OCI-M1 (cell line): ENCODE measurements at regions not wholly inside any gene's neighbourhood (a gene's known extent, or its start where the extent isn't known, plus 50 kb on each side); places are given as distances from the start of the nearest gene placed in this dataset.

Source experiments
- DNase-seq: peaks from one replicate; lab custom pipeline; 2025; lab: John Stamatoyannopoulos, UW

DNA sequence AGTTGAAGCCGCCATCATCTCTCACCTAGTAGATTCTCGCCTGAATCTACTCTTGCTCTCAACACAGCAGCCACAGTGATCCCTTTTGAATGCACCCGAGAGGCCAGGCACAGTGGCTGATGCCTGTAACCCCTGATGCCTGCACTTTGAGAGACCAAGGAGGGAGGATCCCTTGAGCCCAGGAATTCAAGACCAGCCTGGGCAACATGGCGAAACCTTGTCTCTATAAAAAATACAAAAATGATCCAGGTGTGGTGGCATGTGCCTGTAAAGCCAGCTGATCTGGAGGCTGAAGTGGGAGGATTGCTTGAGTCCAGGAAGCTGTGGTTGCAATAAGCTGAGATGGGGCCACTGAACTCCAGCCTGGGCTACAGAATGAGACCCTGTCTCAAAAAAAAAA lies 60.3 kb upstream of the EML4 start:
- DNase-seq = no peak

DNA sequence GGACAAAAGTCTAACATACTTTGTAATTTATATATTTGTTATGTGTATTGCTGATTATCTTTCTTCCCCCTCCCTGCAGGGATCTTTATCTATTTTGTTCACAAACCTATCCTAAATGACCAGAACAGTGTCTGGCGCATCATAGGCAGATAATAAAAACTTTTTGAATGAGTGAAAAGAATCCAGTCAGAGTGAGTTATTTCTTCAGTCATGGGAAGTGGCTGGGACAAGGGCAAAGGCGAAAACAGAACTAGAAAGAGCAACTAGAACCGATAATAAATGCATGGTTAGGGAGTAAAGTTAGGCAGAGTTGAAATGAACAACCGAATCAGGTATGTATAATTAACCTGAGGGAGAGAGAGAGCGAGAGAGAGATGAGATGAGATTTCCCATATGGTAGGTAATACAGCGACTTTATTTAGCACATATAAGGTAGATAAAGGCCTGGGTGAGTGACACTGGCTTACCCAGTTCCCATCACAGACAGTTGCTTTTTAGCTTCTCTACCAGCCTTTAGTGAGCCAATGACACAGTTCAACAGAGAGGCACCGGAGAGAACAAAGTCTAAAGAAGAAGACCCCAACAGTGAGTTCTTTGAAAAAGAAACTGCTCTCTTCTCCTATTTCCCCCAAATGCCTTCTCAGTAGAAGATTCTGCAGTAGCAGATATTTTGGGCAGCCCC lies 59.1 kb upstream of the EML4 start:
- no peak for DNase-seq

DNA sequence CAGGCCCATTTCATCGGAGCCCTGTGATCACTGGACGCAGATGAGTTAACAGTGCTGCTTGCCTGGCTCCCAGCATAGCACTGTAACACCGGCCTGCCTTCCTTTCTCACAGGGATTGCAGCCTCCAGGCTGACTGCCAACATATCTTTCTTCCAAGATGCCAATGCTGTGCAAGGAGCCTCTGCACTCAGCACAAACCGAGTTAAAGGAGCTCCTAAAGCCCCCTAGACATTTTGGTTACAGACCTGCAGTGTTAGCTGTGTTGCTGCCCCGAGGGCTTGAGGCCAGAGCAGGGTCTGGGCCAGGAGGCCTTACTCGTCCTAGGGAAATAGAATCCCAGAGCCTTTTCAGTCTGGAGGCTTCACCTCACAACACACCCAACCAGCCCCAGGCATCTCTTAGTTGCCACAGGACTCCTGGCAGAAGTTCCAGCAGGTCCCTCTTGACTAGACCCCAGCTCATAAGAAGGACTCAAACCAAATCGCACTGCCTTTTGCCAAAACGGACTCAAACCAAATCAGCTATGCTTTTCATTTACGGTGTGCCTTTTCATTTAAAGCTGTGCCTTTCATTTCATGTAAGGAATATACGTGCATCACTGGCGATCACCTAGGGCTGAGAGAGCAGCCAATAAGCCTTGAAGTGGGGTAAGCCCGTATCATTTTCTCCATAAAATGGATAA lies 58.4 kb upstream of the EML4 start:
- DNase-seq = no peak

DNA sequence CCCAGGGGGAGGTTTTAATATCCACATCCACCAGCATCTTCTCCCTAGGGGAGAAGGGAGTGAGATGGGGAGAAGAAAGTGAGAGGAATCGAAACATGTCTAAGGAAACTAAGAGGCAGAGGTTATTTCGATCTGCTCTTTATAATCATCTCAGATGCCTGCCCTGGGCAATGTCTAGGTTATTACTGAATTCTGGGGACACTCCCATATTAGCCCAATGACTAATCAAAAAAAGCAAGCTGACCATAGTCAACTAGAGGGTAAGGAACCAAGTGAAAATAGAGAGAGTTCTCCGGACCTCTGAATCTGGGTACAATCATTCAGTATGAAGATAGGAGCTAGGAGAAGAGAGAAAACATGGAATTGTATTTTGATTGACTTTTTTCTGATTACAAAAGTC lies 56.7 kb upstream of the EML4 start:
- no peak for DNase-seq

DNA sequence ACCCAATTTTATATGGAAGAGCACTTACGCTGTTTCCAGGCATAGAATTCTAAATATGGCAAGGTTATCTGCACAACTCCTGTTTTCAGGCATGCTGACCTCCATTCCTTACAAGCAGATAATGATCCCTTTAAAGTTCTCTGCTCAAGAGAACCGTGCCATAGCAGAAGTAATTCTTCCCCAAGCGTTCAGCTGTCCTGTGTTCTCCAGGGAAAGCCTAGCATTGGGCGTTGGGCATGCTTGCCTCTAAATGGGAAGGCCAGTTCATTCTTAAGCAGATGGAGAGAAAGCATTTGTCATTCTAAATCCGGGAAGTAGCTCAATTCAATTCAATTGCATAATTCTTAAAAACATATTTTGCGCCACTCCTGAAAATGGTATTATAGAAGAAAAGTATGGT lies 55.7 kb upstream of the EML4 start:
- no peak for DNase-seq

DNA sequence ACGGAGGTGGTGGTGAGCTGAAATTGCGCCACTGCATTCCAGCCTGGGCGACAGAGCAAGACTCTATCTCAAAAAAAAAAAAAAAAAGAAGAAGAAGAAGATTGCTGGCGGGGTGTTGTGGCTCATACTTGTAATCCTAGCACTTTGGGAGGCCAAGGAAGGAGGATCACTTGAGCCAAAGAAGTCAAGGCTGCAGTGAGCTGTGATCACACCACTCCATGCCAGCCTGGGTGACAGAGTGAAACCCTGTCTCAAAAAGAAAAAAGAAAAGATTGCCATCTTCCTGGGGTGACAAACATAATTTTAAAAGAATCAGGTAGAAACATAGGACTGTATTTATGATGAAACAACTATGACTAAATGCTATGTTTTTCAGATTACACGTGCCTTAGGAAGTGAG lies 55.1 kb upstream of the EML4 start:
- no peak for DNase-seq

DNA sequence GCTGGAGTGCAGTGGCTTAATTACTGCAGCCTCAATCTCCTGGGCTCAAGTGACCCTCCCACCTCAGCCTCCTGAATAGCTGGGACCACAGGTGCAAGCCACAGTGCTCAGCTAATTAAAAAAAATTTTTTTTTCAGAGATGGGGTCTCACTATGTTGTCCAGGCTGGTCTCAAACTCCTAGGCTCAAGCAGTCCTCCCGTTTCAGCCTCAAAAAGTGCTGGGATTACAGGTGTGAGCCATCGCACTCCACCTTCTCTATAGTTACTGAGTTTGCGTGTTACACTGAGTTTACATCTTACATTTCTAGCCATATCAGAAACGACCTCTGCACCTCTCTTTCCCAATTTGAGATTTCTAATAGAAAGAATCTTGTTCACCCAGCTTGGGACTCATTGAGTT lies 53.6 kb upstream of the EML4 start:
- DNase-seq = no peak

DNA sequence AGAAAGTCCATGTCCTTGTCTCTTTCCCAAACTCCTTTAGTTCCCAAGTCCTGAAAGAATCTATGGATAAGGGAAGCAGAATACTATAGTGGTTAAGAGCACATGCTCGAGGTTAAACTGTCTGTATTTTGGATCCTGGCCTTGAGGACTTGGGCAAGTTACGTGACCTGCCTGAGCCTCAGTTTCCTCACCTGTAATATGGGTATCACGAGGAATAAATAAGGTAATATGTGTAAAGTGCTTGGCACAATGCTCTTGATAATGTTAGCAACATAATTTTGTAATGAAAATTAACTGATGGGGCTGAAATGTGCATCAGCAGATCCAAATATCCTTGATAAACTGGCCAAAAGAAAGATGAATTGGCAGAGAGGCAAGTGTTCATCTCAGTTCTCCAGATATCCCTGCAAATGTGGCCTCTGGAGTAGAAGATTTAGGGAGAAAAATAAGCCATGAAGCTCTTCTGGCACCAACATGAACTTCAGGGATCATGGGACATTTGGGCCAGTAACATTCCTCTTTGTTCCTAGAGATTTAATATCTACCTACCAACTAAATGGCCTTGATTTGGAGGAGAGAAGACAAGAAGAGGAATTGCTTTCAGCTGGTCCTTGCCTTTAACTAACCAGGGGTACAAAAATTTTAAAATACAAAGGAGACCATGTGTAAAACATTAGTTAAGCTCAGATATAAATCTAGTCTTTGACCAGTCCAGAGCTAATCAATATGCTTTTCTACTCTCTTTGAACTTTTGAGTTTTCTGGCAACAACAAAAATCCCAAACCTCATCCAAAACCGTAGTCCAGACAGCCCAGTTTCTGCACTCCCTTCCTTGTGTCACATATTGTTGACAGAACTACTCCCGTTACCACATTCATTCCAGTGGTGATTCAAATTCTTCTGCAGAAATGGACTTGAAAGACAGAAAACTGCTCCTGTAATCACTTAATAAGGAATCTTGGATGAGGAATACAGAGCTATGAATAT lies 52.7 kb upstream of the EML4 start:
- DNase-seq = no peak

DNA sequence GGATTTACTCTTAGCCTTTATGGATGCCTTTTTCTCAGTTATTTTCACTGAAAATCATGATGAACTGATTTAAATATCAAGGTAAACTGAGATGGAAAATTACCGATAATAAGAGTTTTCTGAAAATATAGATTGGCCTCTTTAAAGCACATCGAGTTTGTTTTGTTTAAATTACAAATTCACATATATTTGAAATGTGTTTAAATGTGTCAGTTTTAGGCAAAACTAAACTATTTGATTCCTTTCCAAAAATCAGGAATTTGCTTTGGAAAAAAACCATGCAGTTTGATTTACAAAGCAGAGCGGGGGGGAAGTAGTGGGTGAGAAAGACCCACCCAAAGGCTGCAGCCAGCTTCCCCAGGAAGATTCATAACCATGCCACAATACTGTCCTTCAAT lies 52.0 kb upstream of the EML4 start:
- no peak for DNase-seq

DNA sequence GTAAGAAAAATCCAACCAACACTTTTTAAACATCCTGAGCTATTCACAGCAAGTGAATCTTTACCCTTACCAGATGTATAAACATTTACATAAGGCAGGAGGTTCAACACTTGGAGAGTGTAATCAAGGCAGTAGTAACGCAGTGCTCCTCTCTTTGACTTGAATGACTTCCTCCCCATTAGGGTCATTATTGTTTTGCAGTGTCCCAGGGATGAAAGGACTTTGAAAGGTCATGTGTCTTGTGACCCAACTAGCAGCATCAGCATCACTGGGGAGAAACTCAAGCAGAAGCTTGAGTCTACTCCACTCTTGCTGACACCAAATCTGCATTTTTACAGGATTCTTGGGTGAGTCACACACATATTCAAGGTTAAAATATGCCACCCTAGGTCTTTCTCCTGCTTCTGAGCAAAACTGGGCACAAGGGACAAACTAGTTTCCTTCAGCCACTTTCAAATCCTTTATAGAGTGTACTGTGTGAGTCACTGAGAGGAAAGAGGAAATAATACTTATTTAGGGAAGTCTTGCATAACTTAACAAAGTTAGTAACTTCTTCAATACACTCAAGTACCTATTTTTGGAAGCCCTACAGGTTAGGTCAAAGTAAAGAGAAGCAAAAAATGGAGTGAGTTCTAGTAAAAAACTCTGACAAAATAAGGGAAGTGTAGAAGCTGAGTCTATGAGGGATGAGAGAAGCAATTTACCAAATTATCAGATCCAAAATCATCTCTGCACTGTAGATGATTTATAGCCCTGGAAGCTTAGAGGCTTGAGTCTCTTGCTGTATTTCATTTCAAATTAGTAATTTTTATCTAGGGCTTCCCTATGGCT lies 51.0 kb upstream of the EML4 start:
- DNase-seq = peak; percentile 64

DNA sequence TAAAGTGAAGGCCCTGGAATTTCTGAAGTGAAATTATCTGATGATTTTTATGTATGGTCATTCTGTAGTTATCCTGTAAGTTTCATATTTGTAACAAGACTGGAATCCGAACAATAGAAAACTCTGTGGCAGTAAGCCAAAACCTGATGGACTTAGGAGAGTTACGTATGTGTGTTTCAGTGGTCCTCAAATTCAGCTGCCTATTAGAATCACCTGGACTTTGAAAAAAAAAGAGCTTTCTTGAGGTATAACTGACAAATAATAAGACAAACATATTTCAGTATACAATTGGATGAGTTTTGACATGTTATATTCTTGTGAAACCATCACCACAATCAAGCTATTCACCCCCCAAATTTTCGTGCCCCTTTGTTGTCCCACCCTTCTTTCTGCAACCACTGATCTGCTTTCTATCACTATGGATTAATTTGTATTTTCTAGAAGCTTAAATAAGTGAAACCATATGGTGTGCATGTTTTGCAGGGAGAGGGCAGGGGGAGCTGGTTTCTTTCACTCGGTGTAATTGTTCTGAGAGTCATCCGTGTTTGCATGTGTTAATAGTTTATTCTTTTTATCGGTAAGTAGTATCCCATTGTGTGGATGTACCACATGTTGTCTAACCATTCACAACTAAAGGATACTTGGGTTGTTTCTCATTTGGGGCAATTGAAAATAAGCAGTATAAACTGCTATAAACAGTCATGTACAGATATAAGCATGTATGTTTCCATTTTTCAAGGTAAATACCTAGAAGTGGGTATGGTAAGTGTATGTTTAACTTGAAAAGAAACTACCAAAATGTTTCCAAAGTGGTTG lies 50.2 kb upstream of the EML4 start:
- no peak for DNase-seq
